ENCODE measurements at regions not wholly inside any gene's neighbourhood (a gene's known extent, or its start where the extent isn't known, plus 50 kb on each side); places are given as distances from the start of the nearest gene placed in this dataset.

DNA sequence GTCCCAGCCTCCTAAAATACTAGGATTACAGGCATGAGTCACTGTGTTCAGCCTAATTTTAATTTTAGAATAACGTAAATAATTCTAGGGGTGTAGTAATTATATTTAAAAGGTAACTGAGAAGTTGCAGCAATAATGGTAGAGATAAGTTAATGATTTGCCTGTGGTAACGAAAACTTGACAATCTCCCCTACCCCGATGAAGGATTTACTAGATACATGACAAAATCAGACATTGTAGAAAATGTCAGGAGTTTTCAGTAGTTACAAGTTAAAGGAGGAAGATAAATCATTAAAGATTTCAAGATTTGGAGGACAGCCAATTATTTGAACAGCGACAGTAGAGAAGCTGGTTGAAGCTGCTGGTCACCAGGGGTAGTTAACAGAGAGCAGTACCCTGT, 652.2 kb upstream of the PCDH20 start:
- TF ChIP-seq, protein P1, sequence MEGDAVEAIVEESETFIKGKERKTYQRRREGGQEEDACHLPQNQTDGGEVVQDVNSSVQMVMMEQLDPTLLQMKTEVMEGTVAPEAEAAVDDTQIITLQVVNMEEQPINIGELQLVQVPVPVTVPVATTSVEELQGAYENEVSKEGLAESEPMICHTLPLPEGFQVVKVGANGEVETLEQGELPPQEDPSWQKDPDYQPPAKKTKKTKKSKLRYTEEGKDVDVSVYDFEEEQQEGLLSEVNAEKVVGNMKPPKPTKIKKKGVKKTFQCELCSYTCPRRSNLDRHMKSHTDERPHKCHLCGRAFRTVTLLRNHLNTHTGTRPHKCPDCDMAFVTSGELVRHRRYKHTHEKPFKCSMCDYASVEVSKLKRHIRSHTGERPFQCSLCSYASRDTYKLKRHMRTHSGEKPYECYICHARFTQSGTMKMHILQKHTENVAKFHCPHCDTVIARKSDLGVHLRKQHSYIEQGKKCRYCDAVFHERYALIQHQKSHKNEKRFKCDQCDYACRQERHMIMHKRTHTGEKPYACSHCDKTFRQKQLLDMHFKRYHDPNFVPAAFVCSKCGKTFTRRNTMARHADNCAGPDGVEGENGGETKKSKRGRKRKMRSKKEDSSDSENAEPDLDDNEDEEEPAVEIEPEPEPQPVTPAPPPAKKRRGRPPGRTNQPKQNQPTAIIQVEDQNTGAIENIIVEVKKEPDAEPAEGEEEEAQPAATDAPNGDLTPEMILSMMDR (conservative IDR thresholded peaks at IDR 0.05; ENCODE audit: low read depth in 2 of 2): no peak
- TF ChIP-seq EZH2 (IDR thresholded peaks at IDR 0.05; ENCODE audit: low read depth, unreplicated experiment) (no peak), STAT1 (IDR thresholded peaks at IDR 0.05; ENCODE audit: unreplicated experiment) (no peak), POLR2AphosphoS5 (IDR thresholded peaks at IDR 0.05; ENCODE audit: low read depth) (no peak), EZH2phosphoT487 (IDR thresholded peaks at IDR 0.05; ENCODE audit: unreplicated experiment) (no peak), NANOG (IDR thresholded peaks at IDR 0.05; ENCODE audit: borderline replicate concordance) (no peak), CREB1 (CRISPR knock-in tag; IDR thresholded peaks at IDR 0.05; ENCODE audit: low read depth) (no peak), ZNF114 (CRISPR knock-in tag; IDR thresholded peaks at IDR 0.05) (no peak), JUNB (IDR thresholded peaks at IDR 0.05; ENCODE audit: unreplicated experiment) (no peak), ZNF331 (CRISPR knock-in tag; IDR thresholded peaks at IDR 0.05; ENCODE audit: low read depth) (no peak)
- TF ChIP-seq, protein P2, sequence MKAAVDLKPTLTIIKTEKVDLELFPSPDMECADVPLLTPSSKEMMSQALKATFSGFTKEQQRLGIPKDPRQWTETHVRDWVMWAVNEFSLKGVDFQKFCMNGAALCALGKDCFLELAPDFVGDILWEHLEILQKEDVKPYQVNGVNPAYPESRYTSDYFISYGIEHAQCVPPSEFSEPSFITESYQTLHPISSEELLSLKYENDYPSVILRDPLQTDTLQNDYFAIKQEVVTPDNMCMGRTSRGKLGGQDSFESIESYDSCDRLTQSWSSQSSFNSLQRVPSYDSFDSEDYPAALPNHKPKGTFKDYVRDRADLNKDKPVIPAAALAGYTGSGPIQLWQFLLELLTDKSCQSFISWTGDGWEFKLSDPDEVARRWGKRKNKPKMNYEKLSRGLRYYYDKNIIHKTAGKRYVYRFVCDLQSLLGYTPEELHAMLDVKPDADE (IDR thresholded peaks at IDR 0.05): no peak
- TF ChIP-seq, protein P3, sequence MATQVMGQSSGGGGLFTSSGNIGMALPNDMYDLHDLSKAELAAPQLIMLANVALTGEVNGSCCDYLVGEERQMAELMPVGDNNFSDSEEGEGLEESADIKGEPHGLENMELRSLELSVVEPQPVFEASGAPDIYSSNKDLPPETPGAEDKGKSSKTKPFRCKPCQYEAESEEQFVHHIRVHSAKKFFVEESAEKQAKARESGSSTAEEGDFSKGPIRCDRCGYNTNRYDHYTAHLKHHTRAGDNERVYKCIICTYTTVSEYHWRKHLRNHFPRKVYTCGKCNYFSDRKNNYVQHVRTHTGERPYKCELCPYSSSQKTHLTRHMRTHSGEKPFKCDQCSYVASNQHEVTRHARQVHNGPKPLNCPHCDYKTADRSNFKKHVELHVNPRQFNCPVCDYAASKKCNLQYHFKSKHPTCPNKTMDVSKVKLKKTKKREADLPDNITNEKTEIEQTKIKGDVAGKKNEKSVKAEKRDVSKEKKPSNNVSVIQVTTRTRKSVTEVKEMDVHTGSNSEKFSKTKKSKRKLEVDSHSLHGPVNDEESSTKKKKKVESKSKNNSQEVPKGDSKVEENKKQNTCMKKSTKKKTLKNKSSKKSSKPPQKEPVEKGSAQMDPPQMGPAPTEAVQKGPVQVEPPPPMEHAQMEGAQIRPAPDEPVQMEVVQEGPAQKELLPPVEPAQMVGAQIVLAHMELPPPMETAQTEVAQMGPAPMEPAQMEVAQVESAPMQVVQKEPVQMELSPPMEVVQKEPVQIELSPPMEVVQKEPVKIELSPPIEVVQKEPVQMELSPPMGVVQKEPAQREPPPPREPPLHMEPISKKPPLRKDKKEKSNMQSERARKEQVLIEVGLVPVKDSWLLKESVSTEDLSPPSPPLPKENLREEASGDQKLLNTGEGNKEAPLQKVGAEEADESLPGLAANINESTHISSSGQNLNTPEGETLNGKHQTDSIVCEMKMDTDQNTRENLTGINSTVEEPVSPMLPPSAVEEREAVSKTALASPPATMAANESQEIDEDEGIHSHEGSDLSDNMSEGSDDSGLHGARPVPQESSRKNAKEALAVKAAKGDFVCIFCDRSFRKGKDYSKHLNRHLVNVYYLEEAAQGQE (IDR thresholded peaks at IDR 0.05; ENCODE audit: unreplicated experiment): no peak
- TF ChIP-seq, protein P4, sequence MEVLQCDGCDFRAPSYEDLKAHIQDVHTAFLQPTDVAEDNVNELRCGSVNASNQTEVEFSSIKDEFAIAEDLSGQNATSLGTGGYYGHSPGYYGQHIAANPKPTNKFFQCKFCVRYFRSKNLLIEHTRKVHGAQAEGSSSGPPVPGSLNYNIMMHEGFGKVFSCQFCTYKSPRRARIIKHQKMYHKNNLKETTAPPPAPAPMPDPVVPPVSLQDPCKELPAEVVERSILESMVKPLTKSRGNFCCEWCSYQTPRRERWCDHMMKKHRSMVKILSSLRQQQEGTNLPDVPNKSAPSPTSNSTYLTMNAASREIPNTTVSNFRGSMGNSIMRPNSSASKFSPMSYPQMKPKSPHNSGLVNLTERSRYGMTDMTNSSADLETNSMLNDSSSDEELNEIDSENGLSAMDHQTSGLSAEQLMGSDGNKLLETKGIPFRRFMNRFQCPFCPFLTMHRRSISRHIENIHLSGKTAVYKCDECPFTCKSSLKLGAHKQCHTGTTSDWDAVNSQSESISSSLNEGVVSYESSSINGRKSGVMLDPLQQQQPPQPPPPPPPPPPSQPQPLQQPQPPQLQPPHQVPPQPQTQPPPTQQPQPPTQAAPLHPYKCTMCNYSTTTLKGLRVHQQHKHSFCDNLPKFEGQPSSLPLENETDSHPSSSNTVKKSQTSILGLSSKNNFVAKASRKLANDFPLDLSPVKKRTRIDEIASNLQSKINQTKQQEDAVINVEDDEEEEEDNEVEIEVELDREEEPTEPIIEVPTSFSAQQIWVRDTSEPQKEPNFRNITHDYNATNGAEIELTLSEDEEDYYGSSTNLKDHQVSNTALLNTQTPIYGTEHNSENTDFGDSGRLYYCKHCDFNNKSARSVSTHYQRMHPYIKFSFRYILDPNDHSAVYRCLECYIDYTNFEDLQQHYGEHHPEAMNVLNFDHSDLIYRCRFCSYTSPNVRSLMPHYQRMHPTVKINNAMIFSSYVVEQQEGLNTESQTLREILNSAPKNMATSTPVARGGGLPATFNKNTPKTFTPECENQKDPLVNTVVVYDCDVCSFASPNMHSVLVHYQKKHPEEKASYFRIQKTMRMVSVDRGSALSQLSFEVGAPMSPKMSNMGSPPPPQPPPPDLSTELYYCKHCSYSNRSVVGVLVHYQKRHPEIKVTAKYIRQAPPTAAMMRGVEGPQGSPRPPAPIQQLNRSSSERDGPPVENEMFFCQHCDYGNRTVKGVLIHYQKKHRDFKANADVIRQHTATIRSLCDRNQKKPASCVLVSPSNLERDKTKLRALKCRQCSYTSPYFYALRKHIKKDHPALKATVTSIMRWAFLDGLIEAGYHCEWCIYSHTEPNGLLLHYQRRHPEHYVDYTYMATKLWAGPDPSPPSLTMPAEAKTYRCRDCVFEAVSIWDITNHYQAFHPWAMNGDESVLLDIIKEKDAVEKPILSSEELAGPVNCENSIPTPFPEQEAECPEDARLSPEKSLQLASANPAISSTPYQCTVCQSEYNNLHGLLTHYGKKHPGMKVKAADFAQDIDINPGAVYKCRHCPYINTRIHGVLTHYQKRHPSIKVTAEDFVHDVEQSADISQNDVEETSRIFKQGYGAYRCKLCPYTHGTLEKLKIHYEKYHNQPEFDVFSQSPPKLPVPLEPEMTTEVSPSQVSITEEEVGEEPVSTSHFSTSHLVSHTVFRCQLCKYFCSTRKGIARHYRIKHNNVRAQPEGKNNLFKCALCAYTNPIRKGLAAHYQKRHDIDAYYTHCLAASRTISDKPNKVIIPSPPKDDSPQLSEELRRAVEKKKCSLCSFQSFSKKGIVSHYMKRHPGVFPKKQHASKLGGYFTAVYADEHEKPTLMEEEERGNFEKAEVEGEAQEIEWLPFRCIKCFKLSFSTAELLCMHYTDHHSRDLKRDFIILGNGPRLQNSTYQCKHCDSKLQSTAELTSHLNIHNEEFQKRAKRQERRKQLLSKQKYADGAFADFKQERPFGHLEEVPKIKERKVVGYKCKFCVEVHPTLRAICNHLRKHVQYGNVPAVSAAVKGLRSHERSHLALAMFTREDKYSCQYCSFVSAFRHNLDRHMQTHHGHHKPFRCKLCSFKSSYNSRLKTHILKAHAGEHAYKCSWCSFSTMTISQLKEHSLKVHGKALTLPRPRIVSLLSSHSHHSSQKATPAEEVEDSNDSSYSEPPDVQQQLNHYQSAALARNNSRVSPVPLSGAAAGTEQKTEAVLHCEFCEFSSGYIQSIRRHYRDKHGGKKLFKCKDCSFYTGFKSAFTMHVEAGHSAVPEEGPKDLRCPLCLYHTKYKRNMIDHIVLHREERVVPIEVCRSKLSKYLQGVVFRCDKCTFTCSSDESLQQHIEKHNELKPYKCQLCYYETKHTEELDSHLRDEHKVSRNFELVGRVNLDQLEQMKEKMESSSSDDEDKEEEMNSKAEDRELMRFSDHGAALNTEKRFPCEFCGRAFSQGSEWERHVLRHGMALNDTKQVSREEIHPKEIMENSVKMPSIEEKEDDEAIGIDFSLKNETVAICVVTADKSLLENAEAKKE (CRISPR knock-in tag; IDR thresholded peaks at IDR 0.05): no peak

Measured in GM23338 (cell line).